C4-2B (cell line): ENCODE measurements at regions not wholly inside any gene's neighbourhood (a gene's known extent, or its start where the extent isn't known, plus 50 kb on each side); places are given as distances from the start of the nearest gene placed in this dataset.

Experiments used
- ZFX ChIP-seq: fragments of 450-650 bp; IDR thresholded peaks from 2 replicates; pipeline ENCODE4 v1.6.1; 2017
- TF ChIP-seq, protein P1 (sequence below): fragments of 450-650 bp; conservative IDR thresholded peaks from 2 replicates; pipeline ENCODE4 v1.5.1; 2017; ENCODE audit warnings: mild to moderate bottlenecking

DNA sequence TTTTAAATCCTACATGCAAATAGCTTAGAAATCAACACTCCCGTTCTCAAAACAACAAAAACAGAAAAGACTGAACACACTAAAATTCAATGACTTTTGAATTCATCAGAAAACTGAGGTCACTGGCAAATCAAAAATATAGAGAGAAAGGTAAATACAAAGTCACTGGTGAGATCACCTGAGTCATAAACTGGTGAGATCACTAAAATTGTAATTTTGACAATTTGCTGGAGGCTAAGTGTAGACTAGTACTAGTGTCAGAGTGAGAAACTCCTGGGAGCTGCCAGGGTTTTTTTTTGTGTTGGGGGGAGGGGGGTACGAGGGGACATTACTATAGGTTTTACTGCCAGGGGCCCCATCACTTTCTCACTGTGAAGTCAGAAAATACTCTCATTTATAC is 1876.0 kb upstream of the CELF4 start:
- TF ChIP-seq, protein P1, sequence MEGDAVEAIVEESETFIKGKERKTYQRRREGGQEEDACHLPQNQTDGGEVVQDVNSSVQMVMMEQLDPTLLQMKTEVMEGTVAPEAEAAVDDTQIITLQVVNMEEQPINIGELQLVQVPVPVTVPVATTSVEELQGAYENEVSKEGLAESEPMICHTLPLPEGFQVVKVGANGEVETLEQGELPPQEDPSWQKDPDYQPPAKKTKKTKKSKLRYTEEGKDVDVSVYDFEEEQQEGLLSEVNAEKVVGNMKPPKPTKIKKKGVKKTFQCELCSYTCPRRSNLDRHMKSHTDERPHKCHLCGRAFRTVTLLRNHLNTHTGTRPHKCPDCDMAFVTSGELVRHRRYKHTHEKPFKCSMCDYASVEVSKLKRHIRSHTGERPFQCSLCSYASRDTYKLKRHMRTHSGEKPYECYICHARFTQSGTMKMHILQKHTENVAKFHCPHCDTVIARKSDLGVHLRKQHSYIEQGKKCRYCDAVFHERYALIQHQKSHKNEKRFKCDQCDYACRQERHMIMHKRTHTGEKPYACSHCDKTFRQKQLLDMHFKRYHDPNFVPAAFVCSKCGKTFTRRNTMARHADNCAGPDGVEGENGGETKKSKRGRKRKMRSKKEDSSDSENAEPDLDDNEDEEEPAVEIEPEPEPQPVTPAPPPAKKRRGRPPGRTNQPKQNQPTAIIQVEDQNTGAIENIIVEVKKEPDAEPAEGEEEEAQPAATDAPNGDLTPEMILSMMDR: no peak
- TF ChIP-seq ZFX: no peak
